Thyroid gland (tissue), 4 donors: ENCODE measurements at regions not wholly inside any gene's neighbourhood (a gene's known extent, or its start where the extent isn't known, plus 50 kb on each side); places are given as distances from the start of the nearest gene placed in this dataset.

Source experiments
- DNase-seq, 2 donors: peaks; one replicate each; pipeline ENCODE4 v3.0.0-alpha.2; 2019
- H3K27ac ChIP-seq, 3 donors: fragments of 200-600 bp; sonication (generic); 1 replicate in 2 of 3; 2 replicates in 1 of 3; pipeline ENCODE4 v1.5.1; 2016 to 2019; ENCODE audit warnings: mild to moderate bottlenecking in 1 of 3, moderate library complexity in 1 of 3
- H3K27me3 ChIP-seq: fragments of 200-600 bp; sonication (generic); one replicate; pipeline ENCODE4 v1.5.1; 2019
- H3K36me3 ChIP-seq, 2 donors: fragments of 200-600 bp; sonication (generic); one replicate each; pipeline ENCODE4 v1.5.1; 2016 to 2019
- H3K4me1 ChIP-seq, 2 donors: fragments of 200-600 bp; sonication (generic); one replicate each; pipeline ENCODE4 v1.5.1; 2017 to 2019
- H3K4me3 ChIP-seq, 3 donors: fragments of 200-600 bp; sonication (generic); replicated peaks in 1 of 3; 1 replicate in 2 of 3; 2 replicates in 1 of 3; pipeline ENCODE4 v1.5.1; 2016; ENCODE audit warnings: mild to moderate bottlenecking in 1 of 3
- H3K9me3 ChIP-seq: fragments of 200-600 bp; sonication (generic); one replicate; pipeline ENCODE4 v1.5.1; 2017
- POLR2A ChIP-seq, 2 donors: fragments of 450-650 bp; IDR thresholded peaks; one replicate each; pipeline ENCODE4 v1.6.1; 2017; ENCODE audit warnings: antibody characterized with exemption in 2 of 2, mild to moderate bottlenecking in 2 of 2, moderate library complexity in 1 of 2
- WGBS, 2 donors: methylation state at CpG; one replicate each; pipeline ENCODE4 v1.1.5; 2017; 5-methylcytosine and 5-hydroxymethylcytosine counted together
- intact Hi-C: fragments of 100-400 bp; cut with DNase I; formaldehyde crosslinking; loops from one replicate; pipeline ENCODE4 v1.15.1; 2023
- TF ChIP-seq, protein P1 (sequence below), 6 experiments: fragments of 200-600 bp in 3 of 6; fragments of 450-650 bp in 3 of 6; sonication (generic) in 3 of 6; IDR thresholded peaks; one replicate each; pipeline ENCODE4 v1.5.1; 2016 to 2019; ENCODE audit warnings: antibody characterized with exemption in 6 of 6, mild to moderate bottlenecking in 2 of 6, inconsistent platforms in 1 of 6, moderate library complexity in 1 of 6

DNA sequence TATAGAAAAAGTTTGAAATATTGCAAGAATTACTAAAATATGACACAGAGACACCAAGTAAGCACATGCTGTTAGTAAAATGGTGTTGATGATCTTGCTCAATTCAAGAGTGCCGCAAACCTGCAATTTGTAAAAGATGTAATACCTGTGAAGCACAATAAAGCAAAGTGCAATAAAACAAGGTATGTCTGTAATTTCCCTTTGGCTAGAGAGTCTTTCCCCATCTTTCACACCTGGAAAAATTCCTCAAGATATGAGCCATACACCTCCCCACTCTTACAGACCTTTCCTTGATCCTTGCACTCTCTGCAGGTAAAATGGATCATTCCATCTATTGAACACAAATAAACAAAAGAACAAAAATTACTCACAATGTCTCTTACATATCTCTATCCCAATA lies 597.8 kb downstream of the EFNA5 start:
- H3K9me3 ChIP-seq, result no peaks in the 10 kb centered on the region
- H3K27me3 ChIP-seq, result no peaks in the 10 kb centered on the region
- no peaks in the 10 kb centered on the region for H3K4me1 ChIP-seq
- H3K27ac ChIP-seq, result no peak overlapping the region
- H3K36me3 ChIP-seq, result no peaks in the 10 kb centered on the region
- no peak for DNase-seq
- no peak overlapping the region for H3K4me3 ChIP-seq
- TF ChIP-seq, protein P1, sequence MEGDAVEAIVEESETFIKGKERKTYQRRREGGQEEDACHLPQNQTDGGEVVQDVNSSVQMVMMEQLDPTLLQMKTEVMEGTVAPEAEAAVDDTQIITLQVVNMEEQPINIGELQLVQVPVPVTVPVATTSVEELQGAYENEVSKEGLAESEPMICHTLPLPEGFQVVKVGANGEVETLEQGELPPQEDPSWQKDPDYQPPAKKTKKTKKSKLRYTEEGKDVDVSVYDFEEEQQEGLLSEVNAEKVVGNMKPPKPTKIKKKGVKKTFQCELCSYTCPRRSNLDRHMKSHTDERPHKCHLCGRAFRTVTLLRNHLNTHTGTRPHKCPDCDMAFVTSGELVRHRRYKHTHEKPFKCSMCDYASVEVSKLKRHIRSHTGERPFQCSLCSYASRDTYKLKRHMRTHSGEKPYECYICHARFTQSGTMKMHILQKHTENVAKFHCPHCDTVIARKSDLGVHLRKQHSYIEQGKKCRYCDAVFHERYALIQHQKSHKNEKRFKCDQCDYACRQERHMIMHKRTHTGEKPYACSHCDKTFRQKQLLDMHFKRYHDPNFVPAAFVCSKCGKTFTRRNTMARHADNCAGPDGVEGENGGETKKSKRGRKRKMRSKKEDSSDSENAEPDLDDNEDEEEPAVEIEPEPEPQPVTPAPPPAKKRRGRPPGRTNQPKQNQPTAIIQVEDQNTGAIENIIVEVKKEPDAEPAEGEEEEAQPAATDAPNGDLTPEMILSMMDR (IDR thresholded peaks at IDR 0.05), result no peak
- TF ChIP-seq POLR2A (IDR thresholded peaks at IDR 0.05), result no peak
- WGBS, 2 donors, result 94 to 100% methylated on average over 1 of the region's 1 CpG
- intact Hi-C loops, result no loop called here

DNA sequence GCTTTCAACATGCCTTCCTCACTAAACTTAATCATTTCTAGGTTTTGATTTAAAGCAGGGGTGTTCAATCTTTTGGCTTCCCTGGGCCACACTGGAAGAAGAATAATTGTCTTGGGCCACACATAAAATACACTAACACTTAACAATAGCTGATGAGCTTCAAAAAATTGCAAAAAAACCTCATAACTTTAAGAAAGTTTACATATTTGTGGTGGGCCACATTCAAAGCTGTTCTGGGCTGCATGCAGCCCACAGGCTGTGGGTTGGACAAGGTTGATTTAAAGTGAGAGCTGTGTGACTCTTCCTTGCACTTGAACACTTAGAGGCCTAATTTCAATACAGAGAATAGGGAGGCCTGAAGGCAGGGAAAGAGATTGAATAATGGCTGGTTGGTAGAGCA lies 598.3 kb downstream of the EFNA5 start:
- no peaks in the 10 kb centered on the region for H3K9me3 ChIP-seq
- no peak overlapping the region for H3K27ac ChIP-seq
- no peaks in the 10 kb centered on the region for H3K4me1 ChIP-seq
- DNase-seq, result no peak
- intact Hi-C loops, result no loop called here
- no peak overlapping the region for H3K4me3 ChIP-seq
- no peaks in the 10 kb centered on the region for H3K36me3 ChIP-seq
- TF ChIP-seq, protein P1 (IDR thresholded peaks at IDR 0.05), result no peak
- no peak for TF ChIP-seq POLR2A (IDR thresholded peaks at IDR 0.05)
- no peaks in the 10 kb centered on the region for H3K27me3 ChIP-seq

DNA sequence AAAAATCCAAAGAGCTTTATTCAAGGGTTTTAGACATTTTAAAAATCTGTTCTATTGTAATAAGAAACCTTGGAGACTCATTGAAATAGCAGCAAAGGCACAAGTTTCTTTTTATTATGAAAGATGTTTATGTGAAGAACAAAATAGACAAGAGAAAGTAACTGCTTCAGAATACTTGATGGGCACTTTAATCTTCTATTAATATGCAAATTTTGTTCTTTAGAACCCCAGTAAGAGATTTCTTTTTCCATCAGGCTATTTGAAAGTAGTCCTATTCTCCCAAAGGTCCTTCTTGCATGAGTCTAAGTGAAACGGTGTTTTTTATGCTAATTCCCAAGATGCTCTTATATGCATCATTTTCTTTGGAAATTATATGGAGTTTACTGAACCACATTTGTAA lies 602.0 kb downstream of the EFNA5 start:
- Histone ChIP-seq H3K9me3 (no peaks in the 10 kb centered on the region), H3K4me1 (no peaks in the 10 kb centered on the region), H3K27me3 (no peaks in the 10 kb centered on the region), H3K4me3 (no peak overlapping the region), H3K36me3 (no peaks in the 10 kb centered on the region), H3K27ac (no peak overlapping the region)
- 41 to 42% methylated on average over 1 of the region's 1 CpG for WGBS, 2 donors
- intact Hi-C loops, result no loop called here
- TF ChIP-seq, protein P1 (IDR thresholded peaks at IDR 0.05), result no peak
- no peak for TF ChIP-seq POLR2A (IDR thresholded peaks at IDR 0.05)
- no peak for DNase-seq

DNA sequence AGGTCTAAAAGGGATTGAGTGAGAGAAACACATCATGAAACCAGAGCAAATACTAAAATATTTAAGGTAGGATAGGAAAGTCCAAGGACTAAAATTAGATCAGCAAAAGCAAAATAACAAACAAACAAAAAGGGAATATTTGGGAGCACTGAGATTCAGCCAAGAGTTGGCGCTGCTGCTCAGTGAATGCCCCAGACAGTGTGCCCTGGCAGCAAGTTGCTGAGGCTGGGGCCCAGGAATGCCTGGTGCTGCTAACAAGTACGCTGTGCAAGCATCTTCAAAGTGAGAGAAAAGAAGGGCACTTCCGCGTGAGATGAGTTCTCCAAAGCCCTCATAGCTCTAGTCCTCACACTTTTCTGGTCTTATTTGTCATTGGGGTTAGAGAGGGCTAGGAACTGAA lies 603.3 kb downstream of the EFNA5 start:
- 57 to 61% methylated on average over 4 of the region's 4 CpGs for WGBS, 2 donors
- no peaks in the 10 kb centered on the region for H3K9me3 ChIP-seq

DNA sequence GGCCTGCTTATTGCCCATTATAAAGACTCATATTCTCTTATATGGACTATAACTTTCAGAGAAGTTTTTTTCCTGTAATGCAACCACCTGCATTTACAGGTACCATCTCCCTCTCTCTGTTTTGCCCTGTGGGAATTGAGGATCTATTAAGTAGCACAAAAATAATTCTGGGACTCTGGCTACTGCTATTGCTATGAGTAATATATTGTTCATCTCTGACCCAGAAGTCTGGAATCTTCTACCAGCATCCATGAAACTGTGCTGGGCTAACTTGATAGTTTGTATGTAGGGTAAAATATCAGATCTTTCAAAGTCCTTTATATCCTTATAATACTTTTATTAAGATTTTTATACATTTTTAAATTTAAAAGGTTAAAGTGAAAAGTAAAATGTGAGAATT lies 607.2 kb downstream of the EFNA5 start:
- Histone ChIP-seq H3K27ac (no peak overlapping the region), H3K9me3 (no peaks in the 10 kb centered on the region), H3K36me3 (no peaks in the 10 kb centered on the region), H3K4me1 (no peaks in the 10 kb centered on the region), H3K27me3 (no peaks in the 10 kb centered on the region), H3K4me3 (no peak overlapping the region)
- no peak for DNase-seq
- intact Hi-C loops, result no loop called here
- TF ChIP-seq, protein P1 (IDR thresholded peaks at IDR 0.05), result no peak

More for the DNA sequence above, 603.3 kb downstream of the EFNA5 start:
- intact Hi-C loops, result no loop called here
- Histone ChIP-seq H3K4me1 (no peaks in the 10 kb centered on the region), H3K4me3 (no peak overlapping the region), H3K27me3 (no peaks in the 10 kb centered on the region), H3K27ac (no peak overlapping the region), H3K36me3 (no peaks in the 10 kb centered on the region)
- TF ChIP-seq, protein P1 (IDR thresholded peaks at IDR 0.05), result no peak
- TF ChIP-seq POLR2A (IDR thresholded peaks at IDR 0.05), result no peak
- peak; percentile 4 to 32 for DNase-seq
